GM18907 (cell line): ENCODE measurements at regions not wholly inside any gene's neighbourhood (a gene's known extent, or its start where the extent isn't known, plus 50 kb on each side); places are given as distances from the start of the nearest gene placed in this dataset.
"Not testable (repeated sequence)": the region's sequence is repeated elsewhere in the genome, so short reads cannot be mapped to it uniquely, and the experiment has no call there.

Experiments used
- ATAC-seq: cut with Tn5 transposase; IDR thresholded peaks from one replicate; pipeline ENCODE4 v1.9.1; 2021; ENCODE audit warnings: mild to moderate bottlenecking, moderate library complexity; ENCODE audit not compliant: unreplicated experiment

DNA sequence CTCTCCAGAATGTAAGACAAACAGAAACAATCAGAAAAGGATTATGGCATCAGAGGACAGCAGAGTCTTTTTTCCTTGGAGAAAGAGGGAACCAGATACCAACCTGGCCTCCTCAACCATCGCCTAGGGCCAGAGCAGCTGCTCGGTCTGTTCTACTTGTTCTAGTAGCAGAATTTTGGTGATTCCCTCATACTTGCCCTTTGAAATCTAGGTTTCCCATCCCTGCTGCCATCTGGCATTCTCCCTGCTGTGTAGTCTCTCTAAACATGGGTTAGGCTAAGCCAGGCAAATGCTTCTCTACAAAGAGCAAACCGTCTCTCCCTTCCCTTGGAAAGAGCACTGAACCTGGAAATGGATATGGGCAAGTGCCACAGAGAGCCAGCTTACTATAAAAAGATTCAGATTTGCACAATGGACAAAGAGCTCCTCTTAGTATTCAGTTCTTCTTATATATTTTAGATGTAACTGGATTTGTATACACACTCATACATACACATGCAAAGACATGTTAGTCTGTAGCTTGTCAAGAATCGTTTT lies 208.6 kb upstream of the ST6GAL2 start:
- no peak for ATAC-seq

DNA sequence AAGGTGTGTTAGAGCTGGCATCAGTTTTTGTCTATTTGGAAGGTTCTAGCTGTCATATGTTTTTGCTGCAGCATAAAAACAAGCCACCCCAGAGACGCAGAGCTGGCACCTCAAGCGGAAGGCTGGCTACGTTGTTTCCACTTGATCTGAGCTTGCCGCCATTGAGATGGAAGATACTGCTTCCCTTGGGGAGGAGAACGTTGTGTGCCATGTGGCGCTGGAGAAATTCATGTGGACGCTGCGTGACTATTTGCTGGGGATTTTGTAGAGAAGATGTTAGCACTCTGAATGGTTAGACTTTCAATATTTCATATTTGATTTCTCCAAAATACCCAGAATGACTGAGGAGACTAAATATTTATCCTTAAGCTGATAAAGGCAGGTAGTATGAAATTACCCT lies 216.2 kb upstream of the ST6GAL2 start:
- no peak for ATAC-seq

DNA sequence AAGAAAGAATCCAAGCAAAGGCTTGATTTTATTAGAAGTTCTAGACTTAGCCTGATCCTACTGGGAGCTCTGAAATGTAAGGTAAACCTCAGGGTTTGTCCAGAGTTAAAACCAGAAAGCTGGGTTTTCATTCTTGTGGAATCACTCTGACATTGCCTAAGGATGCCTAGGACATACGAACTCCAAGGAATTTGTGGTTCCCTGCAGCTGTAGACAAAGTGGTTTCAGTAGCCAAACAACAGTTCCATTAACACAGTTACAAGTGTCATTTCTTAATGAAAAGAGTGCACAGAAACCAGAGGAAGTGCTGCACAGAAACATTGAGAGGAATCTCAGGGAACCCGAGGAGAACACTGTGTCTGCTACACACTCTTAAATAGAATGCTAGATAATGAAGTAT lies 221.4 kb upstream of the ST6GAL2 start:
- ATAC-seq, result no peak

DNA sequence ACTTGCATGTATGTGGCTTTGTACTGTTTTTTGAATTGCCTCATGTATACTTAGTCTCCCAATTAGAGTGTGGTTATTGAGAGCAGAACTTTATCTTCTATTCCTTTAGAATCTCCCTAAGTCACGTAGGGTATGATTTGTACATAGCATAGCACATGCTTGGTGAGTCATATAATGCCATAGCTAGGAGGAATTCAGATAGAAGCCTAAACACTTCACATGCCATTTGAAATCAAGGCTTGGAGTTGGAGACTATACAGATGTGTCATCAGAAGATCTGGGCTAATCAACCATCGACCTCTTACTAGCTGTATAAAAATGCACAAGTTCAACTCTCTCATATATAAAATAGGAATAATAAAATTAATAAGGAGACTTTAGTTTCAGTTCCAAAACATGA lies 222.6 kb upstream of the ST6GAL2 start:
- ATAC-seq, result no peak

DNA sequence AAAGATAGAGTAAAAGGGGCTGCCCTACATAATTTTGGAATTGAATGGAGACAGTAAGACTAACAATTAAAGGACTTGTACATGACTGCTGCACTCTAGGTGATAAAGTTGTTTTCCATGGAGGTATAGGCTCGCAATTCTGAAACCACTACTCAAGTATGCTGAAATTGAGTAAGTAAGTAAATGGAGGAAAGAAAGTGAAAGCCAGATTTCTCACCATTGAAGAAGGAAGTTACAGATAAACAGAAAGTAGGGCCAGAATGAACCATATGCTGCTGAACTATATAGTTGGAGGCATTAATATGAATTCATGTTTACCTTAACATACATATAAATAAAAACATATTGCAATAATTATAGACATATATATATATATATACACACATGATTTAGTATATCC lies 225.7 kb upstream of the ST6GAL2 start:
- ATAC-seq, result no peak

DNA sequence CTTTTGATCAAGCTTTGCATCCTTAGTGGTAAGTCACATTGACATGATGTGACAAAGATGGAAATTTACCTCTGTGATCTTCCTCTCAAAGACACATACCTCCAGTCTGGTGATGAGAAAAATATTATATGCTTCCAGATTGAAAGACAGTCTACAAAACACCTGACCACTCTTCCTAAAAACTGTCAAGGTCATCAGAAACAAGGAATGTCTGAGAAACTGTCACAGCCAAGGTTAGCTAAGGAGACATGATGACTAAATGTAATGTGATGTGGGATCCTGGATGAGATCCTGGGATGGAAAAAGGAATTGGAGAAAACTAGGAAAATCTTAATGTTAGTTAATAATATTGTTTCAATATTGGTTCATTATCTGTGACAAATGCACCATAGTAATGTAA lies 226.6 kb upstream of the ST6GAL2 start:
- no peak for ATAC-seq

DNA sequence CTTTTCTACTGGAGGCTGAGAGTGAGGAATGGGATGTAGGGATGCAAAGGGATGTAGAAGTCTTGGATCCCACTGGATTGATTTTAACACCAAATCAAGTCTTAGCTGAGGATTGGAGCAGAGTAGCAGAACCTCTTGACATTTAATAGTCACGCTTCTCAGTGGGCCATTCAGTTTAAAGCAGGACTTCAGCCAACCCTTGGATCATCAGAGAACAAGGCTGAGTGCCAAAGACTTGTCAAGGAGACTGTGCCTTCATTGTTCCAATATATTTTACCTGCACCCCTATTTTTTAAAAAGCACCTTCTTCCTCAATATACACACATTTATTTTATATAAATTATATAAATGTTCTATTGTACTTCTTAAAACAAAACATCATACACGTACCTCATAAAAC lies 242.4 kb upstream of the ST6GAL2 start:
- ATAC-seq, result no peak

DNA sequence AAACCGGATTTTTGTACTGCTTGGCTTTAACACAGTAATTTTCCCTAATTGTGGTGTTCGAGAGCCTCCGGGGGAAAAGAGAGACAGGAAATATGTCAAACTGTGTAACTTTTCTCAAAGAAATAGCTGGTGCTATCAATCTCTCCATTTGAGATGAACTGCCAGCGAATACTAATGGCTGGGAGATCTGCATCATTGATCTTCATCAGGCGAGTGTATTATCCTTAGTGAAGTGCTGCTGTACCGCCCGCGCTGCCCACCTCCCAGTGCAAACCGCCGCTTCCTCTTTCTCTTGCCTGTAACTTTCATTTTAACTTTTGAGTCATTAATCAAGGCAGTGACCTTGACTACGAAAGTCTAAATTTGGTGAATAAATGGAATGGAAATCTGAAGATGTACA lies 246.1 kb upstream of the ST6GAL2 start:
- peak; percentile 95 for ATAC-seq

DNA sequence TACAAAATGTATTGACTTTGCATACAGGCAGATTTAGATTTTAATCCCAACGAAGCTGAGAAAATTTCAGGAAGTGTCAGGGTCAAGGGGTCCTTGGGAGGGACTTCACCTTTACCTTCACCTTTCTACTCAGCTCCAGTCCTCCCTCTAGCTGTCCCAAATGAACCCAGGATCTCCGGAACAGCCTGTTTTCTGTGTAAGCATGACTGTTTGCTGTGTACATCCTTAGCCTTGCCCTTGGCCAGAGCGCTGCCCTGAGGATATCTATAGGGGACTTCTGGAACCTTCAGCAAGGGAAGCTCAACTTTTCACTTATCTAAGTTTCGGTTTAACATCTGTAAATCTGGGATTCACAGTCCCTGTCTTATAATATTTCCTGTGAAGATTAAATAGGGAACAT lies 246.8 kb upstream of the ST6GAL2 start:
- no peak for ATAC-seq

DNA sequence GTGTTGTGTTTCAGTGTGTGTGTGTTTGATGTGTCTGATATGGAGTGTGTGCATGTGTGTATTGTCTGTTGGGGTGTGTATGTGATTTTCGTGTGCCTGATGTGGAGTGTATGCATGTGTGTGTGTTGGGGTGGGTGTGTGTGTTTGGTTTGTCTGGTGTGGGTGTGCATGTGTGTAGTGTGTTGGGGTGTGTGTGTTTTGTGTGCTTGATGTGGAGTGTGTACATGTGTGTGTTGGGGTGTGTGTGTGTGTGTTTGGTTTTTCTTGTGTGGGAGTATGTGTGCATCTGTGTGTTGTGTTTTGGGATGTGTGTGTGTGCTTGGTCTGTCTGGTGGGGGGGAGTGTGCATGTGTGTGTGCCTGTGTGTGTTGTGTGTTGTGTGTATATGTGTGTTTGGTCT lies 247.4 kb upstream of the ST6GAL2 start:
- ATAC-seq, result no peak

DNA sequence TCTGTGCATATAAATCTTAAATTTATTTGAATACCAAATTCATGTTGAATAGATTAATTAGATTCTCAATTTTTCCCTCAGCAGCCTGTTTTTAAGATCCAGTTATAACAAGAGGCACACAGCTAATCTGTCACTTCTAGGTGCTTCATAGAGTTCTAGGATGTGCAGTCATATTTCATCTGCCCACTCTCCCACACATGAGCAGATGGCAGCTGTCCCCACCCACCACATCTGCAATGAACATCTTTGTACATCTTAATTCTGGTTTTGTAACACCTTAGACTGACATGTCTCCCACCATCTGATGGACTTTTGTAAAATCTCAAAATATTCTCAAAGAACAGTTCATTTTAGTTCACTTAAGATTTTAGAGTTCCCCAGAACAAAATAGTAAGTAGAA lies 250.8 kb upstream of the ST6GAL2 start:
- ATAC-seq, result no peak

DNA sequence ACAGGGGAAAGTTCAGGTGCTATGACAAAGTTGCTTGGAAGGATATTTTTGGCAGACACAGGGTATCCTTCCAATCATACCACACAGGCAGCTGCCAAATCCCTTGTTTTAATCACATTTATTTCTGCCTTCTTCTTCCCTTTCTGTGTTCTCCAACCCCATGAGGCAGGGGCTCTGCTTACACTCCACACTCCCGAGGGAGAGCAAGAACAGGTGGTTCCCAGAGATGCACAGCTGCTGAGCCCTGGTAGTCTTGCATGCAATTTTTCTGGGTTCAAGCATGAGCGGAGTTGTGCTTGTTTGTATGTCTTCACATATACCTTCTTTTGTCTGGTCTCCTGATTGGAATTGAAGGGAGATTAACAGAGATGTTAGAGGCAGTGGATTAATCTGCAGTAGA lies 251.7 kb upstream of the ST6GAL2 start:
- ATAC-seq, result no peak

DNA sequence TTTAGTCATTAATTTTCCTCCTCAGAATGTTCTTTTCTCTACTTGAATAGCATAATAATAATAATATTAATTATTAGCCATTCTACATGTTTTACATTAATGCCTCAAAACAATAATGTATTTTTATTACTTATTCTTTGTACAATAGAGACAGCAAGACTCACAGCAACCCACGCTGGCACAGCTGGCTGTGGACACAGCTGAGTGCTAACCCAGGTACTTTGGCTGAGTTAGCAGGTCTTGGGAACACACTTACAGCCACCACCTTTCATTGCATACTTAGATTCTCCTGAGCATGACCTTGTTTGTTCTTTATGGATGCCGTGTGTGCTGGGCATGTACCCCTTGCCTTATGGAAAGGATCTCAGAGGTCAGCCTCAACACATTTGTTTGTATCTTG lies 260.2 kb upstream of the ST6GAL2 start:
- no peak for ATAC-seq

DNA sequence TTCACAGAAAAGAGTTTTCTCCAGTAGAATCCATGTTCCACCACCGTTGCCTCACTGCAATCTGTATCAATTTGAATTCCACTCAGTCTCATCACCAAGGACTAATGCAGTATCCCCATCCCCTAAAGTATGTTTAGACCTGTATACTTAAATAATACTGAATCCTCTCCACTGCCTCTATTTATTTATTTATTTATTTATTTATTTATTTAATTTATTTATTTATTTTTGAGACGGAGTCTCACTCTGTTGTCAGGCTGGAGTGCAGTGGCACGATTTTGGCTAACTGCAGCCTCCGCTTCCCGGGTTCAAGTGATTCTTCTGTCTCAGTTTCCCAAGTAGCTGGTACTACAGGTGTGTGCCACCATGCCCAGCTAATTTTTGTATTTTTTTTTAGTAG lies 260.7 kb upstream of the ST6GAL2 start:
- not testable (repeated sequence) for ATAC-seq

DNA sequence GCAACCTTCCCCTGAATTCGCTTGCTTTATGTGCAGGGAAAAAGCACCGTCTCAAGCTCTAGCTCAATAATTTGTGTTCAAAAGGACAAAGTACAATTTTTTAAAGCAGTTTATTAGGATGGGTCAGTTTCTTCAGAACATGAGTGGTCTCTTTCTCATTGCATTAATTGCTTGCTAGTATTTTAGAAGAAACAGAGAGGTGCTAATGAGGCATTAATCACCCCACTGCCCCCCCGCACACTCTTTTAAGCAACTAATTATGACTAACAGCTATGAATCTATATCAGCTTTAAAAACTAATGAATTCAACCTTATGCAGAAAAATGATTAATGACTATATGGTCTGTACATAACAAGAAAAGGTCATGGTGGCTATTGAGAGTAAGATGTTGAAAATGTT lies 262.1 kb upstream of the ST6GAL2 start:
- no peak for ATAC-seq

DNA sequence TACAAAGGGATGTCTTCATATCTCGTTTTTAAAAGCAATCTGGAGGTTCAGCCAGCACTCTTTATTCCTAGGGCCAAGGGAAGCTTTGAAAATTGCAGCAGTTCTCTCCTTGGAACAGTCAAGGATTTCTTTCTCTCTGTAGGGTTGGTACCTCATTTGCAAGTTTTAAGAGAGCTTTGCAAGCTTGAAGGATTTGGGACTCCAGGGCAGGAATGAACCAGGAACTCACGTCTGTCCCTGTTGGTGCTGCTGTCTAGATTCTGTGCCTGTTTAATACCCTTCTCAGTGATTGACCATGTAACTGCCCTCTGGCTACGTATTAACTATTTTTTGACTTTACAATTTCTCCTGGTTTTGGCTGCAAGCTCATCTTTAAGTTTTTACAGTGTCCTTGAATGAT lies 262.5 kb upstream of the ST6GAL2 start:
- ATAC-seq, result no peak

DNA sequence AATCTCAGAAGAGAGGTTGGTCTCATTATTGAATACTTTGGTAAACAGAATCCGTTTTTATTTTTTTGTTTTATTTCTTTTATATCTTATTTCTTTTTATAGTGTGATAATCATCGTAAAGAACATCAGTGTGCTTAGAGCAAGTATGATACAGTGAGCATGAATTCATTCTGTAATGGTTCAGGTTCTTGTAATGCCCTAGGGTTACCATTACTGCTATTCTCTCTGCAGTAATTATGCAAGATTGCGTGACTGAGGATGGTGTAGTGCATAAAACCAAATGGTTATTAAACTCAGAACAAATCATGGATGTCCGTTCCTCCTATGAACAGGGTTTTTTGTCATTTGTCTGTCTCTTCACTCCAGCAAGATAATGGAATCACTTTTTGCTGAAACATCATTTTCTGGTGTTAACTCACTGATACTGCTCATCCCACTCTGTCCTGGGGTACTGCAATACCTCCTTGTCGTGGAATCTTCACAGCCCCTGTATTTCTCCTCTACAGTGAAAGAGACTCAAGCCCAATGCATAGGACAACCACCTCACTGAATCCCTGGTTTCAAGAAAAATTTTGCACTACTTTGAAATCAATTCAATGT lies 274.8 kb upstream of the ST6GAL2 start:
- ATAC-seq, result no peak

DNA sequence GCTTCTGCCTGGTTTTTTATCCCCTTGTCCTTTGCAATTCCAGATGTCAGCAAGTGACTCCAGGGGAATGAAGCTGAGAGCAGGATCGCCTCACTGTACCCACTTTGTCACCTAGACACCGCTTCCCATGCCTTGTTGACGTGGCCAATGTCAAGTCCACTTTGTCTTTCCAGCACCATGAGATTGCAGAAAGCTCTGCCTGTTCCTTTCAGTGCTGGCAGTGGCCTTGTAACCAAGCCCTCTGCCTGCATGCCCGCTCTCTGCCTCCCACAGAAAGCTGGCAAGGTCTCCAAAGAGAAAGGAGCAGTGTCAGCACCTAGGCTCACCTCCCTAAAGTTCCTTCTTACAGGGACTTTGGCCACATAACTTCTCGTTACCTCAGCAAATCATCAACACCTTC lies 282.2 kb upstream of the ST6GAL2 start:
- no peak for ATAC-seq

DNA sequence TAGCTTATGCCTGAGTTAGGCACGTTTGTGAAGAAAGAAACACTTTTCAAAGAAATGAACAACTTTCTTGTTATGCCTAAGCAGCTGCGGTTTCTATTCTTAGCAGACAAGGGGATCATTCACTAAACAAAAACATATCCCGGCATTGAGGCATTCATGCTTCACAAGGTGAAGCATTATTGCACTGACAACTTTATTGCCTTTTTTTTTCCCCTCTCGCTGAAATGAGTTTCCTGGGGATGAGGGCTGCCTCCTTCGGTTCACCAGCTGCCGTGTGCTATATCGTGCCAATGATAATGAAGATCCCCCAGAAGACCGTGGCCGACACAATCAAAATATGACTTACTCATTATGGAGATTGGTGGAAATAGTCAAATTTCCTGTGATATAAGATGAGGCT lies 288.2 kb upstream of the ST6GAL2 start:
- ATAC-seq, result no peak

DNA sequence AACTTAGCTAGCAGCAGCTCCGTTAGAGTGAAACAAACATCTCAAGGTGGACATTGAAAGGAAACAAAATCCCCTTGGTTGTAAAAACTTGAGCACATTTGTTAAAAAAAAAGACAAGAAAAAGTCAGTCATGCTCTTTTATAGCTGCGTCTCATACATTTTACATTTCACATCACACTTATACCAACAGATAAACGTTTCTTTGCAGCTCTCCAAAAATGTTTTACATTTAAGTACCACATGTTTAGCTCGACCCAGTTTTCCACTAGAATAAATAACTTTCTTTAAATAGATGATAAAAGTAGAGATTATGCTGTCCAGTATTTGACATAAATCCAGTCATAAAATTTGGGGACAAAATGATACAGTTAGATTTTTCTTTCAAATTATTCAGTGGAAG lies 297.0 kb upstream of the ST6GAL2 start:
- no peak for ATAC-seq

DNA sequence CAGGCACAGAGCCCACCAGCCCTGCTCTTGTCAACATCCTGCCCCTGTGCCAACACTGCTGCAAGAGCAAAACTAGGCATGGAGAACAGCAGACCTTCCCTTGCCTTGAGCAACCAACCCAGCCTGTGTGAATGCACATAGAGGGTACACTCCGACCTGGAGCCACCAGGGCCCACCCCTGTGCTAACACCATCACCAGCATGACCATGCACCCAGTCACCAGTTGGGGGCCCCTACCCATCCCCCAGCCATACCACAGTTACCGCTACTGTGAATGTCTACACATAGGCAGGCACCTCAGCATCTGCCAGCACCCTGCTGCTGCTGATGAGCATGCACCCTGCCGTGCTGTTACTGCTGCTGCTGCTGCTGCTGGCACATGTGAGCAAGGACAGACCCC lies 301.9 kb upstream of the ST6GAL2 start:
- no peak for ATAC-seq

DNA sequence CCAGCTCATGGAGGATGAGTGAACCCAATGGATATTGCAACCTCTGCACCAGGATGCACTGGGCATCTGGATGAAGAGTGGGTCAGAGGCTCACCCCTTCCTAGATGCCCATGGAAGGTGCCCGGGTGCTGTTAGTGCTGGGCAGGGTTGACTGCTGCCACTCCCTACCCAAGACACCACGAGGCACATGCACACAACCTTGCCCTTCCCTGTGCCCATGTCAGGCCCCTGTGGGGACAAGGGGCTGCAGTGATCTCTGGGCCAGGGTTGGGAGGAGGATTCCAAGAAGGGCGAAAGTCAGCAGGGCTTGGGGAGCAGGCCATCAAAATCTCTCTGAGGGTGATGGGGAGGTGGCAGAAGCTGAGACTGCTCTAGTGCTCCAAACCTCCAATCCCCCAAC lies 309.7 kb upstream of the ST6GAL2 start:
- ATAC-seq, result no peak

DNA sequence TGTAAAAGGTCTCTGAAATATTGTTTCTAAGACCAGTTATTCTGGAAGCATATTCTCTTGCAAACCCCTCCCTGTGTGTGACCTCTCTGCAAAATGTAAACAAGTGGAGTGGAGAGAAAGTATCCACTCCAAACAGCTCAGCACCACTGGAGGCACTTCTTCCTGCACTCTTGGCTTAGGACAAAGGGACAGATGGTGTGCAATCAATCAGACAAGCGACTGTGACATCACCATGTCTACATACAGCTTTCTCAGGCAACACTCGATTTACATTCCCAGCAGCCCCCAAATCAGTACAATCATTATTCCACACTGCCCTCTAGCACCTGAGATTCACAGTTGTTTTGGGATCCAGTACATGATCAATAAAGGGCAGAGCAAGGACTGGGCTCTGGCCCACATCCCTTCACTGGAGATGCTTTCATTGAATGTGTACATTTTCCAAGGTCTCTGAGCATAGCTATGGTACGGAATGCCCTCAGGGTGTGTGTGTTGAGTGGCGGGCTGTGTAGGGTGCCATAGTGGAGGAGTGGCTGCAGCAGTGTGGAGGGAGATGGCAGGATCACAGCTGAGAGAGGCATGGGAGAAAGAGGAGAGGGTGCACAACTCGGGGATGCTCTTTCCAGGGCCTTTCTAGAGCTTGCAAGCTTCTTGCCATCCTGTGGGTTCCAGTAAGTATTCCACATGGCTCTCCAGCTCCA lies 311.8 kb upstream of the ST6GAL2 start:
- no peak for ATAC-seq
